Motor neuron (in vitro differentiated cells): ENCODE measurements at regions not wholly inside any gene's neighbourhood (a gene's known extent, or its start where the extent isn't known, plus 50 kb on each side); places are given as distances from the start of the nearest gene placed in this dataset.

Experiments
- ATAC-seq, 8 experiments: fragments of 200-7000 bp; cut with Tn5 transposase; replicated peaks in 6 of 8; 2 replicates each; pipeline ENCODE4 v1.8.0; 2021; ENCODE audit warnings: mild to moderate bottlenecking in 8 of 8, moderate library complexity in 8 of 8
- H3K27ac ChIP-seq, 2 donors: fragments of 250-450 bp; sonication (Bioruptor Pico); 2 replicates each; pipeline ENCODE4 v1.9.0; 2021; ENCODE audit warnings: antibody characterized with exemption in 2 of 2, mild to moderate bottlenecking in 2 of 2, moderate library complexity in 1 of 2
- H3K4me1 ChIP-seq, 2 donors: fragments of 250-450 bp; sonication (Bioruptor Pico); replicated peaks in 1 of 2; 2 replicates each; pipeline ENCODE4 v1.6.1; 2021; ENCODE audit warnings: antibody characterized with exemption in 2 of 2, mild to moderate bottlenecking in 2 of 2, moderate library complexity in 1 of 2
- H3K4me3 ChIP-seq, 5 donors: fragments of 250-450 bp; sonication (Bioruptor Pico); 2 replicates each; pipeline ENCODE4 v1.9.0; 2021; ENCODE audit warnings: antibody characterized with exemption in 5 of 5, mild to moderate bottlenecking in 5 of 5, moderate library complexity in 4 of 5
- WGBS, 10 experiments: fragments of 450-650 bp; shearing (Covaris generic); methylation state at CpG; one replicate each; pipeline ENCODE4 v1.0.0; 2022; 5-methylcytosine and 5-hydroxymethylcytosine counted together
- in situ Hi-C, 9 experiments: fragments of 400-800 bp; cut with MboI; loops; one replicate each; pipeline ENCODE4 v1.15.0; 2021; ENCODE audit warnings: low sequenced_read_pairs in 9 of 9, low pct_unique_long_range_greater_than_20kb in 2 of 9; ENCODE audit not compliant: unreplicated experiment in 9 of 9

DNA sequence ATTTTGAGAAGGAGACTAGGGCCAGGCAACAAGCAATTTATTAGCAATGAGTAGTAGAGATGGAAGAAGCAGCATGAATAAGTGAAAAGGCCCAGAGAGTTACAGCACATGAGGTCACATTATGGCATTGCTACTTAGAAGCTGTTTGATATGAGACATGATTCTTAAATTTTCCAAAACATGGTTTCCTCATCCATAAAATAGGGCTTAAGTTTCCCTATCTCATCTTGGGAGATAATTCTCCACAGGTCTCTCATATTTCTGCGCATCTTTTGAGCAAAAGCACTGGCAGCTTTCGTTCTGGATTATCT is 656.1 kb downstream of the EPHA7 start:
- ATAC-seq: peak in 2 of 8 experiments; percentile 60 to 61
- WGBS, 10 experiments: 0 to 100% (median 90%) methylated on average over 1 to 2 of the region's 2 CpGs; no CpG with 5 or more reads in 3 of the 10 experiments
- peaks cover 0 to 14% of the 10 kb centered on the region in 2 donors for H3K4me1 ChIP-seq

DNA sequence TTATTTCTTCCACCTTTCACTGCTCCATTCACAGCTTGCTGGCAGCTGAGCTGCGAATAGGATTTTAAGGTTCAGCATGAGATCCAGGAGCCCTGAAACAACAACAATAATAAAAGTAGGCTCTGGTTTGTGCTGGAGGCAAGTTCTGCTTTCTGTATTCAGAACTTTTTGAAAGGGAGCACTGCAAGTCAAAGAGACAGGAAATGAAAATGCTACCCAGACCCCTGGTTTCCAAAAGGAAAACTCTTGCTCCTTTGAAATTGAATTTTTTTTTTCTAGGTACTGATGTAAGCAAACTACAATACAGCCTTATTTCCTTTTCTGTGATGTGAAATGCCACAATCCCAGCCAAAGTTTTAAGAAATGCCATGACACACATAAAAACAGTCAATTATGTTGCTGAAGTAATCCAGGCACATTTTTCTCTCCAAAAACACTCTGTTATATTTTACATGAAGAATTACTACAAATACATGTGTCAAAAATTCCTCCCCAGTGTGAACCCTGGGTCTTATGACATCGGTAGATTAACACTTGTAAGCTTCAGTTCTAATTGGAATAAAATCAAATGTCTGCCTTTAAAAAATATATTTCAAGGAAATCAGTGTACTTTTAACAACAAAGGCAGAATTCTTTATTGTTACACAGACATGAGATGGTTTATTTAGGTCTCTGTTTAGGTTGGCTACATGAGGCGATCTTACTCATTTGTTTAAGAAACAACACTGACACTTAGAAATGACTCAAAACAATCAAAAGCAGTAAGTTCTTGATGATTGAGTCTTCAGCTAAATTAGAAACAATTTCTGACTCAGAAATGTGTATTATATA is 656.7 kb downstream of the EPHA7 start:
- ATAC-seq: peak in 2 of 8 experiments; percentile 33

More for the DNA sequence above, 656.1 kb downstream of the EPHA7 start:
- H3K4me3 ChIP-seq: no peak overlapping the region
- H3K27ac ChIP-seq: no peak overlapping the region
- in situ Hi-C loops: no loop called here

DNA sequence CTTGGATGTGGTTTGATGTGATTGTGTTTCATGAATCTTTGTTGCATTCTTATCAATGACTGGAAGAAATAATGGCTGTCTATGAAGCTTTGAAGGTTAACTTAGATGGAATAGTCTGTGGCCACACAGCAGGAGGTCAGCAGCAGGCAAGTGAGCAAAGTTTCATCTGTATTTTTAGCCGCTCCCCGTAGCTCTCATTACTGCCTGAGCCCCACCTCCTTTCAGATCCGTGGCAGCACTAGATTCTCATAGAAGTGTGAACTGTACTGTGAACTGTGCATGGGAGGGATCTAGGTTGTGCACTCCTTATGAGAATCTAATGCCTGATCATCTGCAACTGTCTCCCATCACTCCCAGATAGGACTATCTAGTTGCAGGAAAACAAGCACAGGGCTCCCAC is 660.2 kb downstream of the EPHA7 start:
- no peak for ATAC-seq
- WGBS, 10 experiments: 0 to 82% (median 0%) methylated on average over 1 to 3 of the region's 3 CpGs; no CpG with 5 or more reads in 7 of the 10 experiments
- Histone ChIP-seq H3K4me1 (no peaks in the 10 kb centered on the region), H3K4me3 (no peak overlapping the region), H3K27ac (no peak overlapping the region)
- in situ Hi-C loops: no loop called here

More for the DNA sequence above, 656.7 kb downstream of the EPHA7 start:
- H3K4me1 ChIP-seq: peaks cover 0 to 14% of the 10 kb centered on the region in 2 donors
- in situ Hi-C loops: no loop called here
- H3K27ac ChIP-seq: no peak overlapping the region
- H3K4me3 ChIP-seq: no peak overlapping the region
- 9 to 92% (median 58%) methylated on average over 1 to 3 of the region's 3 CpGs; no CpG with 5 or more reads in 1 of the 10 experiments for WGBS, 10 experiments

DNA sequence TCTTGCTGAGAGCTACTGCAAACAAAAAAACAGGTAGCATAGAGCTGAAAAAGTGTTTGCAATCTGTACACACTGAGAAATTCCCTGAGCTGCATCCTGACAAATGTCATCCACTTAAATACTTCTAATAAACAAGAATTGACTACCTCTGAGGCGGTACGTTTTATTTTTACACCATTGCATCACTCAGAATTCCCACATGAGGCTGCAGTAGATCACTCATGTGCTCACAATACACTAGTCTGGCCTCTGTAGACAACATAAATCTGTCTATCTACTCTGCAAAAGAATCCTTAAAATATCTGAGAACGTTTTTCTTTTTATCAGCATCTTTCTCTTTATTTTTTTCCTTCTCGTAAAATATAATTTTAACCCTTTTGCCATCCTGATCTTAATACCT is 661.4 kb downstream of the EPHA7 start:
- H3K4me1 ChIP-seq: no peaks in the 10 kb centered on the region
- in situ Hi-C loops: no loop called here
- WGBS, 10 experiments: 27 to 75% (median 64%) methylated on average over 2 to 4 of the region's 4 CpGs; no CpG with 5 or more reads in 1 of the 10 experiments
- H3K4me3 ChIP-seq: no peak overlapping the region
- H3K27ac ChIP-seq: no peak overlapping the region
- ATAC-seq: peak in 5 of 8 experiments; percentile 78 to 99 (median 93)

DNA sequence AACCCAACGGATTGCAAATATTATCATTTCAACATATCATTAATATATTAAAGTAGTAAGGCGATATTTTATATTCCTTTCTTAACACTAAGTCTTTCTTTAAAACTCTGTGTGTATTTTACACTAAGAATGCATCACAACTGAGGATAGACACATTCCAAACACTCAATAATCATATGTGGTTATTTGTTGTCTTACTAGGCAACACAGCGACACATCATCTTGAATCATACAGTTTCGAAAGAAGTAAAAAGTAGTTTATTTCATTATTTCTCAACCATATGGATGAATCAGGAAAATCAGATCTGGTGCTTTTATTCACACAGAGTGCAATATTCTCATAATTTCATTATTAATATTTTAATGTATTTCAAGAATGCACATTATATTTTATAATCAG is 662.4 kb downstream of the EPHA7 start:
- H3K4me1 ChIP-seq: no peaks in the 10 kb centered on the region
- H3K4me3 ChIP-seq: no peak overlapping the region
- no peak overlapping the region for H3K27ac ChIP-seq
- WGBS, 10 experiments: 9 to 98% (median 84%) methylated on average over 2 to 4 of the region's 4 CpGs
- in situ Hi-C loops: no loop called here
- no peak for ATAC-seq

DNA sequence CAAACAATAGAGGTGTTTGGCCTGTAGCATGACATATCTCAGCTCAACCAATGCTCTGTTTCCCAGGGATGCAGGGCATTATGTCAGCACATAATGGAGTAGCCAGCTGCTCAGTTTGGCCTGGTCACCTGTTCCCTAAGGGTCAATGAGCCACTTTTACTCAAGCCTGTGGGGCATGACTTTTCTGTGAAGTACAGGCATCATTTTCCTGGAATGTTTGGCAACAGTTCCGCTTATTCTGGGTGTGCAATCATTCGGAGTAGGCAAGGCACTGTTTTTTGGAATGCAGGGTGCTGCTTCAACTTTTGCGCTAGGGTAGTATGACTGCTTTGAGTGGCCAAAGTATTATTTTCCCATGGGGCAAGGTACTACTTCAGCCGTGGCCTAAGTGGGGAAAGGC is 665.4 kb downstream of the EPHA7 start:
- Histone ChIP-seq H3K27ac (no peak overlapping the region), H3K4me1 (no peaks in the 10 kb centered on the region), H3K4me3 (no peak overlapping the region)
- 0 to 100% (median 50%) methylated on average over 1 to 4 of the region's 4 CpGs; no CpG with 5 or more reads in 6 of the 10 experiments for WGBS, 10 experiments
- in situ Hi-C loops: no loop called here
- no peak for ATAC-seq

DNA sequence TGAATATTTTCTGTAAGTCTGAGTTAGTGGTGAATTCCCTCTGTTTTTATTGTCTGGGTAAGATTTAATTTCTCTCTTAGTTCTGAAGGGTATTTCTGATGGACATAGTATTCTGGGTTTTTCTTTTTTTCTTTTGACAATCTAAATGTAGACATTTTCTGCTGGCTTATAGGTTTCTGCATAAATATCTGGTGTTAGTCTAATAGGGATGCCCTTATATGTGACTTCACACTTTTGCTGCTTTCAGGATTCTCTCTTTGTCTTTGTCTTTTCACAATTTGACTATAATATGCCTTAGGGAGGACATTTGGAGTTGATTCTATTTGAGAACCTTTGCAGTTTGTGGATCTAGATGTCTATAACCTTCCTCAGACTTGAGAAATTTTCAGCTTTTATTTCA is 667.2 kb downstream of the EPHA7 start:
- ATAC-seq: no peak

DNA sequence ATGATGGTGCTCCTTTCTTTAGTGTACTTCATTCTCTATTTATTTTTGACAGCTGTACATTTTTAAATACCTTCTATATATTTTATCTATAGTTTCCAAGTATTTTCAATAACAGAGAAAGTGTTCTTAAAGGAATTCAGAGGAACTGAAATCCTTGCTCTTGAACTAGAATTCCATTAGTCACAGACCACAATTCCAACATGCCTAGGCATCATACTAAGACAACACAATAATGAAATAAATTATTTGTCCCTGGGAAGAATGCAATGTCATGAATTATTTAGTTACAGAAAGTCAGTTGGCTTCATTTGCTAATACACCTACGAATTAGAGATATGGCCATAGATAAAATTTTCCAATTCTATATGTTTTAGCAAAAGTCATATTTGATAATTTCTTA is 671.2 kb downstream of the EPHA7 start:
- WGBS, 10 experiments: 0 to 100% (median 81%) methylated on average over 1 of the region's 1 CpG

More for the DNA sequence above, 667.2 kb downstream of the EPHA7 start:
- in situ Hi-C loops: no loop called here
- Histone ChIP-seq H3K27ac (no peak overlapping the region), H3K4me3 (no peak overlapping the region), H3K4me1 (no peaks in the 10 kb centered on the region)

DNA sequence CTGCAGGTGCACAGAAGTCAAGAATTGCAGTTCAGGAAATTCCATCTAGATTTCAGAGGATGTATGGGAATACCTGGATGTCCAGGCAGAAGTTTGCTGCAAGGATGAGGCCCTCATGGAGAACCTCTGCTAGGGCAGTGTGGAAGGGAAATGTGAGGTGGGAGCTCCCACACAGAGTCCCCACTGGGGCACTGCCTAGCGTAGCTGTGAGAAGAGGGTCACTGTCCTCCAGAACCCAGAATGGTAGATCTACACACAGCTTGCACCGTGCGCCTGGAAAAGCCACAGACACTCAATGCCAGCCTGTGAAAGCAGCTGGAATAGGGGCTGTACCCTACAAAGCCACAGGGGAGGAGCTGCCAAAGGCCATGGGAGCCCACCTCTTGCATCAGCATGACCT is 681.4 kb downstream of the EPHA7 start:
- in situ Hi-C loops: no loop called here
- Histone ChIP-seq H3K4me1 (no peaks in the 10 kb centered on the region), H3K27ac (no peak overlapping the region), H3K4me3 (no peak overlapping the region)
- 69 to 100% (median 100%) methylated on average over 1 to 2 of the region's 3 CpGs; no CpG with 5 or more reads in 6 of the 10 experiments for WGBS, 10 experiments
- ATAC-seq: no peak

More for the DNA sequence above, 671.2 kb downstream of the EPHA7 start:
- no peaks in the 10 kb centered on the region for H3K4me1 ChIP-seq
- in situ Hi-C loops: no loop called here
- no peak overlapping the region for H3K4me3 ChIP-seq
- ATAC-seq: no peak
- H3K27ac ChIP-seq: no peak overlapping the region

DNA sequence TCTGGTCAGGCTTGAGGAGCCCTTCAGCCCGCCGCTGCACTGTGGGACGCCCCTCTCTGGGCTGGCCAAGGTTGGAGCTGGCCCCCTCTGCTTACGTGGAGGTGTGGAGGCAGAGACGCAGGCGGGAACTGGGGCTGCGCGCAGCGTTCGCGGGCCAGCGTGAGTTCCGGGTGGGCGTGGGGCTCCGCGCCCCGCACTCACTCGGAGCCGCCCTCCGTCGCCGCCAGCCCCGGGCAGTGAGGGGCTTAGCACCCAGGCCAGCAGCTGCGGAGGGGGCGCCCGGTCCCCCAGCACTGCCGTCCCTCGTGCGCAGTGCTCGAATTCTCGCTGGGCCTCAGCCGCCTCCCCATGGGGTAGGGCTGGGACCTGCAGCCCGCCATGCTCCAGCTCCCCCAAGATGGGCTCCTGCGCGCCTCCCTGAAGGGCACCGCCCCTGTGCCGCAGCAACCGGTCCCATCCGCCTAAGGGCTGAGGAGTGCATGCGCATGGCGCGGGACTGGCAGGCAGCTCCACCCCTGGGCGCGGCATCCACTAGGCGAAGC is 695.9 kb downstream of the EPHA7 start:
- in situ Hi-C loops: no loop called here
- peak in 1 of 8 experiments; percentile 84 for ATAC-seq
- Histone ChIP-seq H3K27ac (no peak overlapping the region), H3K4me1 (no peaks in the 10 kb centered on the region), H3K4me3 (no peak overlapping the region)
- 84 to 98% (median 95%) methylated on average over 2 to 12 of the region's 45 CpGs; no CpG with 5 or more reads in 4 of the 10 experiments for WGBS, 10 experiments

DNA sequence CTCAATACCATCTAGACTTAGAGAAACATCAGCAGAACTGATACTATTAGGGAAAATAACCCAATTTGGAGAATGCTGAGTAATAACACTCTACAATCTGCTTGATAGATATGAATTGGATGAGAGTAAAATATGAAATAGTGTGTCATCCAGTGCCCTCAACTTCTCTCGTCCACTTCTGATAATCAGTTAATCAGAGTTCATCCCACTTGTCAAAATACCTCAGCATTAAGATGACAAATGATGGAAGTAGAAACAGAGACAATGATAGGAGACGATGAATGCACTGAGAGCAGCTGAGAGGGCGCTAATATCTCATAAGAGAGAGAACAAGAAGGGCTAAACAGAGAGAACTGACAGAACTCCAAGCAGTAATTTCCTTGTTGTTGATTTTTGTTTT is 699.6 kb downstream of the EPHA7 start:
- in situ Hi-C loops: no loop called here
- 0 to 75% (median 40%) methylated on average over 1 to 3 of the region's 3 CpGs for WGBS, 10 experiments
- ATAC-seq: peak in 3 of 8 experiments; percentile 33 to 61 (median 56)

DNA sequence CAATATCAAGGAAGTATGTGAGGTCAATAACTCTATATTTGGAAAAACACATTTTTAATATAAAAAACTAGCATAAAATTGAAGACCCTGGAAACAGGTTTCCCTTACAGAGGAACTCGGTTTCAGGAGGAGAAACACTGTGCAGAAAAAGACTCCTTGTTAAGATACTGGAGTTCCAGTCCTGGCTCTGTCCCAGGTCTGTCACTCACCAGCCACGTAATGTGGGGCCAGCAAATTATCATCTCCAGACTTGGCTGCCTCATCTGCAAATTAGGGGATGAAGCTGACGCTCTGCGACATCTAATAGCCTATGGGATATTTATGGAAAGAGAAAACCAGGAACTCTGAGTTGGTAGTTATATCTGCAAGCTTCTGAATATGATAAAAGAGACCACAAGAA is 702.7 kb downstream of the EPHA7 start:
- no peak for ATAC-seq
- in situ Hi-C loops: no loop called here
- 6 to 100% (median 83%) methylated on average over 1 to 4 of the region's 4 CpGs; no CpG with 5 or more reads in 1 of the 10 experiments for WGBS, 10 experiments
- Histone ChIP-seq H3K4me3 (no peak overlapping the region), H3K27ac (no peak overlapping the region), H3K4me1 (peaks cover 0 to 5% of the 10 kb centered on the region in 2 donors)

More for the DNA sequence above, 699.6 kb downstream of the EPHA7 start:
- Histone ChIP-seq H3K27ac (no peak overlapping the region), H3K4me1 (no peaks in the 10 kb centered on the region), H3K4me3 (no peak overlapping the region)

DNA sequence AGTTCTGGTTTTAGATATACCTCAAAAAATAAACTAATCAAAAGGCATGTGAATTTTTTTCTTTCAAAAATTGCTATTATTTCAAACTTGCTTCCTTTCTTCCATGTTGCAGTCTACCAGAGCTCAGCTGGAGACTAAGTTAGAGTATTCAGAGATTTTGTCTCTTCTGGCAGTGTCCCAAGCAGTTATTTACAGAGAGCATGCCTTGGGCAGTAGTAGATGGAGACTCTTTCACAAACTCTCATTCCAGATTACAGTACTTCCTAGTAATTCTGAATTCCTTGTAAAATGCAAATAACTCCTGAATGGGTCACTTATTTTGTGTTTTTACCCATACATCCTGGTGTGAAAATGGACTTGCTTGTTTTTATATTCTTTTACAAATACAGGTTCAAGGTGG is 703.4 kb downstream of the EPHA7 start:
- Histone ChIP-seq H3K4me3 (no peak overlapping the region), H3K4me1 (peaks cover 0 to 5% of the 10 kb centered on the region in 2 donors), H3K27ac (no peak overlapping the region)
- peak in 2 of 8 experiments; percentile 46 to 88 for ATAC-seq
- in situ Hi-C loops: no loop called here

DNA sequence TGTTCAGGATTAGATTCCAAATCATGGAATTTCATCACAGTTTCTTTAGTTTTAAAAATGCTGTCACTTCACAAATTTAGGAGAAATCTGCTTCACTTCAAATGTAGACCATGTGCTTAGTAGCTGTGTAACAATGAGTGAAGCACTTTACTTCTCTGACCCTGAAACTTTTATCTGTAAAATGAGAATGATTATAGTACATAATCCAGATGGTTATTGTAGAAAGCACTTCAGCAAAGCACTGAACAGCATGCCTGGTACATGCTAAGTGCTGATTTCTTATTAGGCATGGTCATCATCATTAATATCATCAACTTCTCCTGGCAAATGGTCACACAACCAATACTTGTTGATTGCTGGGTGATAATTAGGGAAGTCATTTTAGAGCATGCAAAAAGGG is 705.0 kb downstream of the EPHA7 start:
- in situ Hi-C loops: no loop called here
- ATAC-seq: no peak

More for the DNA sequence above, 705.0 kb downstream of the EPHA7 start:
- no peak overlapping the region for H3K4me3 ChIP-seq
- peaks cover 0 to 5% of the 10 kb centered on the region in 2 donors for H3K4me1 ChIP-seq
- H3K27ac ChIP-seq: no peak overlapping the region
